Fibroblast of skin of left biceps (primary cell): ENCODE measurements at regions not wholly inside any gene's neighbourhood (a gene's known extent, or its start where the extent isn't known, plus 50 kb on each side); places are given as distances from the start of the nearest gene placed in this dataset.
A peak's percentile ranks its signal among the peaks of the same experiment; 100 is the strongest.
"Not testable (repeated sequence)": the region's sequence is repeated elsewhere in the genome, so short reads cannot be mapped to it uniquely, and the experiment has no call there.

Experiments
- DNase-seq, 2 experiments: peaks; one replicate each; pipeline ENCODE4 v3.0.0-alpha.2; 2013; ENCODE audit warnings: low read depth in 2 of 2

DNA sequence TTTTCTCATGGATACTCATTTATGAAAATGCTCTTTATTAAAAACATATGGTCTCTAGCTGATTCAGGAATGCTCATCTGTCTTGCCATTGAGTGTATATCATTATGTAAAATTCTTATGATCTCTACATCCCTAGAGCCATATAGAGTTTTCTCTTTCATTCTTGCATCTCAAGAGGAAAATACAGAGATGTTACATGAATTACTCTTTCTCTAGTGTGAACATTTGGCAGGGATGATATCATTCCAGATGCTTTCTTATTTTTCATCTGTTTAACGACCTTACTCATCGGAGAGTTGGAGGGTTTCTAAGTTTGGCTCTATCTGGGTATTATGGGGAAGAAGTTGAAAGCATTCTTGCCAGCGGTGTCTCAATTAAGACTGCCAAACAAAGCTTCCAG lies 202.9 kb upstream of the SLC7A11 start:
- DNase-seq: peak; percentile 80 to 82

DNA sequence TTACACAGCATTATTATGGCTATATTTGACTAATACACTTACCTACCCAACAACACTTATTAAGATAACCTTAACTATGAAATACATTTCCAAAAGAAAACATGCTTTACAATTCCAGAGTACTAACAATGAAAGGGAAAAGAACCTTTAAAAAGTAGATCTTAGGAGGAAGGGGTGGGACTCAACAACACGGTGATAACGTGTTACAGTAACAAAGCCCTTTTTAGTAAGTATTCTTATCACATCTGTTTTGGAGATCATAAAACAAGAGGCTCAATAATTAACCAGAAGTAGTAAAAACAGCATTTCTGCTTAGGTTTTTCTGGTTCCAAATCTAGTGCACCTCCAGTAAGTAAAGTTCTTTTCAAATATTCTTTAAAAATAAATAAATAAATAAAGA lies 202.1 kb upstream of the SLC7A11 start:
- no peak for DNase-seq

DNA sequence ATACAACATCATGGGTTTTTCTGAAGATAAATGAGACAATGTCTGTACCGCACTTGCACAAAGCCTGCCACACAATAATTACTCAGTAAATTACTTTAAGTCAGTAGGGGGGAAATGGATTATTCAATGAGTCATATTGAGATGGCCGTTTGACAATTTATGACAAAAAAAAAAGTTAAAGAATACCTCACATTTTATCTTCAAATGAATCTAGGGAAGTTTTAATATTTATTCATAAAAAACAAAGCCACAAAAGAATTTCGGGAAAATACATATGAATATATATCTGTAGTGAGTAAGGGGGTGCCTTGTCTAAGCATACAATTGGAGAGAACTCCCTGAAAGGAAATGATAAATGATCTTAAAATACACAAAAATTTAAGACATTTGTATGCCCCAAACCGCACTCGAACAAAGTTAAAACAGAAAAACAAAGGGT lies 197.0 kb upstream of the SLC7A11 start:
- no peak for DNase-seq

DNA sequence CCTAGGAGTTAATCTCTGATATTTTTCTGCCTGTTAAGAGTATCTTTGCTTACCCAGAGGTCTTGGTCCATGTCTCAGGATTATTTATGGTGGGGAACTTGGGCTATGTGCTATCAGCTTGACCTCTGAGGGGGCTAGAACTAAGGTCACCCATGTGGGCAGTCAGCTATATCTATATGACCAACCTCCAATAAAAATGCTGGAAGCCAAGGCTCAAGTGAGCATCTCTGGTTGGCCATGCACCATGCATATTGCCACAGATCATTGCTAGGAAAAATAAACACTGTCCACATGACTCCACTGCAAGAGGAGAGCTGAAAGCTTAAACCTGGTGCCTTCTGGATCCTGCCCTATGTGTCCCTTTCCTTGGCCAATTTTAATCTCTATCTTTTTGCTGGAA lies 196.5 kb upstream of the SLC7A11 start:
- no peak for DNase-seq

DNA sequence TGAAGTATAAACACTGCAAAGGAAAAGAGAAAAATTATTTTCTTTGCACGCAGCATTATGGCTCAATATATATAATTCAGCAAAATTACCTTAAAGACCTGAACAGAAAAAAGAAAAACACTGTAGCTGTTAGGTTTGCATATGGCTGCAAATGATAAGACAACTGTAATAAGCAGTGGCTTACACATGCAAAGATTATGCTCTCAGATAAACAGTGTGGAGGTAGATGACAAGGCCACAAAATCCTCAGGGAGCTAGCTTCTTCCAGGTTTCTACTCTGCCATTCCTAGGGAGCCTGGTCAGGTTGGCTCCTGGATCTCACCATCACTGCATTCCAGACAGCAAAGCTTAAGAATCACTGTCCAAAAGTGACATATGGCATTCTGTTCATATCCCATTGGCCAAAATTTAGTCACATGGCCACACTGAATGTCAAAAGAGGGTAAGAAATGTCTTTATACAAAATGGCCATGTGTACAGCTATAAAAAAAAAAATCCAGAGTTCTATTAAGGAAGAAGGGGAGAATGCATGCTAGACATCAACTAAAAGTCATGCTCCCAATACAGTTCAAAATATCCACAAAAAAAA lies 195.2 kb upstream of the SLC7A11 start:
- no peak for DNase-seq

DNA sequence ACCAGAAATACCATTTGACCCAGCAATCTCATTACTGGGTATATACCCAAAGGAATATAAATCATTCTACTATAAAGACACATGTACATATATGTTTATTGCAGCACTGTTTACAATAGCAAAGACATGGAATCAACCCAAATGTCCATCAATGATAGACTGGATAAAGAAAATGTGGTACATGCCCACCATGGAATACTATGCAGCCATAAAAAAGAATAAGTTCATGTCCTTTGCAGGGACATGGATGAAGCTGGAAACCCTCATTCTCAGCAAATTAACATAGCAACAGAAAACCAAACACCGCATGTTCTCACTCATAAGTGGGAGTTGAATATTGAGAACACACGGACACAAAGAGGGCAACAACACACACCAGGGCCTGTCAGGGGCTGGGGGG lies 193.6 kb upstream of the SLC7A11 start:
- DNase-seq: not testable (repeated sequence)

DNA sequence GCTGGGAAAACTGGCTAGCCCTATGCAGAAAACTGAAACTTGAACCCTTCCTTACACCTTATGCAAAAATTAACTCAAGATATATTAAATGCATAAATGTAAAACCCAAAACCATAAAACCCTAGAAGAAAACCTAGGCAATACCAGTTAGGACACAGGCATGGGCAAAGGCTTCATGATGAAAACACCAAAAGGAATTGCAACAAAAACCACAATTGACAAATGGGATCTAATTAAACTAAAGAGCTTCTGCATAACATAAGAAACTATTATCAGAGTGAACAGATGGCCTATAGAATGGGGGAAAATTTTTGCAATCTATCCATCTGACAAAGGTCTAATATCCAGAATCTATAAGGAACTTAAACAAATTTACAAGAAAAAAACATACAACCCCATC lies 192.9 kb upstream of the SLC7A11 start:
- not testable (repeated sequence) for DNase-seq

DNA sequence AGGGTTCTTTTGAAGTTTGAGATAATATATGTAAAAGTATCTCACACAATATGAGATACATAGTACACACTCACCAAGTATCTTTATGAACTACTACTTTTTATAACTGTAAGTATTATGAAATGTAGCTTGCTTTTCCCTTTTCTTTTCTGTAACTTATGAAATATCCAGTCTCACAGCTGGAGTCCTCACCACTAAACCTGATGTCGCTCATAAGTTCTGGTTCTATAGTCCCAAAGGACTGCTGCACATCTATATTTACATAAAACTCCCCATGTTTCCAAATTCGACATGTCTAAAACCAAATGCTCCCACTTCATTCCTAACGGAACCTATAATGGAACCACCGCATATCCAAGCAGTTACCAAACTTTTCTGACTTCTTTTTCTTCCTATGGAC lies 186.5 kb upstream of the SLC7A11 start:
- no peak for DNase-seq

DNA sequence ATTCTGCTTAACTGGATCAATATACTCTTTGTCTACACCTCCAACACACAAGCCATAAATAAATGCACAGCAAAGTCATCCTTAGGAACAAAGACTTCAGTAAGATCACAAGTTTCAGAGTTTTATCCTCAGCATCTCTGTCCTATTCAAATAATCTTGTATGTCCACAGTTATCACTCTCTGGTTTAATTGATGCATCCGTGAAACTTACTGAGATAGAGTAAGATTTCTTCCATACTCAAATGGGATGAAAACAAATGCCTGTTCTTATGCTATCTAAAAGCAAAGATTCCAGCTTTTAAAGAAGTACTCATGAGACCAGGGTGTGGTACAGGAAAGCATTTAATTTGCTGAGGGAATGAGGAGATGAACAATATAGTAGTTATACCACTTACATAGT lies 184.6 kb upstream of the SLC7A11 start:
- no peak for DNase-seq

DNA sequence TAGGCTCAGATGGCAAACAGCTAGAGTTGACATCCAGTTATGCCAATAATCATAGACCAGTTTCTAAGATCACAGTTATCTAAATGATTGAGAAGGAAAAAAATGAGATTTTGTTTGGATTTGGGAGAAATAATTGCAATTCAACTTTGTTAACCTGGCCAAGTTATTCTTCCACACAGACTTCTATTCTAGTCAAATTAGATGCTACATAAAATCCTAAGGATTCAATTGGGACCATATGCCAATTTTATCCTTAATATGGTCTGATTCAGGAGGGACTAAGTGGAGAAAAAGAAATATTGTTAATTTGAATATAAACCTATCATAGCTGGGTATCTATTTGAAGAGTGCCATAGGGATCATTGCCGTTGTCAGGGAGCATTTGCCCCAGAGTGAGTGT lies 178.3 kb upstream of the SLC7A11 start:
- no peak for DNase-seq

DNA sequence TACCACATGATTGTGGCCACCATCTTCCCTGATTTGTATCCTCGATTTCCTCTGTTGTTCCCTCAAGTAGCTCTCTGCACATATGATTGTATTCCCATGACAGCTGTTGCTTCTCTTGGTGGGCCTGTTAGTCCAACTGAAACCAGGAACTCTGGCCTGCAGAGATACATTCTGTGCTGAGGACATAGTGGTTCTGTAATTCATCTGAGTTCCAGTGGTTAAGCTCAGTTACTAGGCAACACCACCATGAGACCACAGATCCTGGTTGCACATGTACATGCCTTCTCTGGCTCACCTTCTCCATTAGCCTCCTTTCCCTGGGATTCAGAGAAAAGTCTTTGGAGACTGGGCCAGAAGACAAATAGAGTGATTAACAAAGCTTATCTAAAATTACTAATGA lies 172.1 kb upstream of the SLC7A11 start:
- no peak for DNase-seq

DNA sequence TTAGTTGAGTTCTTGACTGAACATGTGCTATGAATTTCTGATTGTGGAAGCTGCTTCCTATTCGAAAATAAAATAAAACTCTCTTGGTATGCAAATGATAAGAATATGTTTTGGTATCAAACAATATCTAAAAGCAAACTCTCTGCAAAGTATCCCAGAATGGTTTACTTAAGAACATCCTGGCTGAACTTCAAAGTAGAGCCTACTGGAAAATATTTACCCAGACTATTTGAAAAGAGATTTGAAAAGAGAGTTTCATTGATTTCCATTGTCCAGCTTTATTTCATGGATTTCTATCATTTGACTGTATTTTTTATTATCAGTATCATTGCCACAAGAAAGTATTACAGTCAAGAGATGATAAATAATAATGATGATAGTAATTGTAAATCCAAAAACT lies 171.1 kb upstream of the SLC7A11 start:
- no peak for DNase-seq

DNA sequence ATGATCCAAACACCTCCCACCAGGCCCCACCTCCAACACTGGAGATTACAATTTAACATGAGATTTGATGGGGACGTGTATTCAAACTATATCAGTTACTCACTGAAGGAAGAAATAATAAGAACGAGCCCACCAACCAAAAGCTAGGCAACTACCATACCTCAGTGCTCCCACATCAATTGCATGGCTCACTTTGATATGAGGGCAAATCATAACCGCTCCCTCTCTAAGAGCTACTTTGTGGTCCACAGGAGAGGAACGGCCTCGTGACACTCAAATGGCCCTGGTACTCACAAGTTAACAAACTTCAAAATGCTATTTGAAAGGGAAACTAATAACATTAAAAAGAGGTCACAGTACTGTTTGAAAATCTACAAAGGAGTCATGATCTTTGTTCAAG lies 170.7 kb upstream of the SLC7A11 start:
- no peak for DNase-seq

DNA sequence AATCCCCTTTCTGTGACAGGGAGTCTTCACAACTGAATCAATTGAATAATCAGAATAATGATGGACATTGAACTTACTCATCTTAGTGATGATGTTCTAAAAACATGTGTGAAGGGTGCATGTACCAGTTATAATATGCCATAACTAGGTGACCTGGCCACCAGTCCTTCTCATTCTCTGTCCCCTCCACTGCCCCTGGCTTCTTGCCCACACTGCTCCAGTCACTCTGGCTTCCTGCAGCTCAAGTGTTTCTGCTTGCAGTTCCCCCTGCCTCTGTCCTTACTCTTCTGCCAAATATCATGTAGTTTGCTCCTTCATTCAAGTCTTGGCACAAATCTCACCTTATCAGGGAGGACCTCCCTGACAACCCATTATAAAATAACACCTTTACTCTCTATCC lies 168.1 kb upstream of the SLC7A11 start:
- DNase-seq: no peak

DNA sequence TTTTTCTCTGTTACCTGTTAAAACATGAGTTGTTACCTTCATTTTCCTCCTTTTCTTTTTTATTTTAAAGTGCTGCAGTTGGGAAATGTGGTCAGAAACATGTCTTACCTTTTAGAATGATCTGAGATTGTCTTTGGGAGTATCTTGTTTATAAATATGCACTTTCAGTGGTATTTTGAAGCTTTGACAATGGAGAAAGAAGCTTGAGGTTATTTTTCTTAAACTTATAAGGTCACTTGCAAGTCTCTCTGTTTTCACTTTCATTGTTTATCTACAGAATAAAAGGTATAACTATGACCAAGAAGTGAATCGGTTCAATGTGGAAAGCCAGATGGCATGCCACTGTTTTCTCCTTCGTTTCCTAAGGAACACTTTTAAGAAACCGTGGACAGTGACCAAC lies 167.5 kb upstream of the SLC7A11 start:
- DNase-seq: no peak

DNA sequence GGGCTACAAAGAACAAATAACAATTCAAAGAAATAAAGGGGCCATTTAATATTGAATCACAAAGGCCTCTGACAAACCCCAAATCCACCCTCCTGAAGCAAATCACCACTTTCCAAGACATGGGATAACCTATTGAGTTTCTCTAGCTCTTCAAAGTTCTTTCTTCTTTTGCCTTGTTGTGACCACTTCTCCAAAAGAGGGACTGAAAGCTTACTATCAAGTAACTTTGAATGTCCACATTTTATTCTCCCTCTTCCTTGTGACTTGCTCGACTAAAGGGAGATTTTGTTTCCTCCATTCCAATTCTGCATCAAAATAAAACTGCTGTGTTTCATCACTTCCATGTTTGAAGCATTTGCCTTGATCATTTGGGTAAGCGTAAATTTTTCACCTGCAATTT lies 166.6 kb upstream of the SLC7A11 start:
- DNase-seq: no peak

DNA sequence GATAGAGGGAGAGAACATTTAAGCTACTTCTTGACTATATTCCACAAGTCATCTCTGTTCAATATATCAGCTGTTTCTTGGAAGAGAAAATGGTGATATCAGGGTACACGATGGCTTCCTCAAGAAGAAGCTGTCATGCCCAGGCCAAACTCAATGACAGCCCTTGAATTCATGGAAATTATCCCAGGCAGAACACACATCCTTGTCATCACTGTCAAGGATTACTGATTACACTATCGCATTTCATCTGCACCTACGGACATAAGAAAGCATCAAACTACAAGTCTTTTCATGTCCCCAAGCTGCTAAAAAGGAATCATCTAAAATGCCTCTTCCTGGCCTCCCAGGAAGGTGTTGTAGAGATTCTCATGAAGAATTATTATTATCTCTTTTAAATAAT lies 165.2 kb upstream of the SLC7A11 start:
- no peak for DNase-seq

DNA sequence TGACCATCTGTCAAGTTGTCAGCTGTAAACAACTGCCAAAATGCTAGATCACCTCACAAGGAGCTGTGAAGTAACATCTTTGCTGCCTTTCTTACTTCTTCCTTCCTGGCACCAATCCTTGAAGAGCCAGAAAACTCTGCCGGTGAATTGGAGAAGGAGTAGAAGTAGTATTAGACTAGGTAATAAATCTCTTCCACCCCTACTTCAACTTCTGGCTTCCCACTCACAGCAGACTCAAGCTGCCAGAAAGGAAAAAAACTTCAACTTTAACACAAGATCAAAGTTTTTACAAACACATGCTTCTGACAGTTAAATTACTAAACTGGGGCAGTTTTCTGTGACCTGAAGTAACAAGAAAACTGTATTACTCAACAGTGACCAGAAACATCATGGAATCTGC lies 164.7 kb upstream of the SLC7A11 start:
- peak in 1 of 2 experiments; percentile 0 for DNase-seq

DNA sequence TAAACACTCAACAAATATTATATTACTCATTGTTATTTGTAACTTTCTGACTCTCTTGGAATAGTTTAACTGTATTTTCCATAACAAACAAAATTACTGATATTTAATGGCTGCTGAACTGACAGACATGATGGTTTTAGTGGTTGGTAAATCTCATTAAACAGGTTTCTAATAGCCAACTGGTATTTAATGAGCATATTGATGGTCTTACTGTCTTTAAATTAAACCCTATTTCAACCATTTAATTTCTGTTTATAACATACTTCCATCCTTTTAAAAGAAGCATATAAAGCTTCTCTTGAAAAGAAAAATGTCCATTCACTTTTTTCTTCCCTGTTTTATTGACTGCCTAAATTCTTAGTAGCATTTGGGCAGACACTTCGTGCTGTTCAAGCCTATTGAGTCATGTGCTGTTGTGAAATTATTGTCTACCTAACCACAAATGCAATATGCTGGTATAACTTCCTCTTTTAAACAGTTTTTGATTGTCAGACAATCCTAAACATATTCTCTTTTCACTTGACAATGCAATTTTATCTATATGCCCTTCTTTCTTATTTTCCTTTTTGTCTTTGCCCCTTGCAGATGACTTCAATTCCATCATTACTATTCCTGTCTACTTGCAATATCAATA lies 163.9 kb upstream of the SLC7A11 start:
- DNase-seq: peak; percentile 19

DNA sequence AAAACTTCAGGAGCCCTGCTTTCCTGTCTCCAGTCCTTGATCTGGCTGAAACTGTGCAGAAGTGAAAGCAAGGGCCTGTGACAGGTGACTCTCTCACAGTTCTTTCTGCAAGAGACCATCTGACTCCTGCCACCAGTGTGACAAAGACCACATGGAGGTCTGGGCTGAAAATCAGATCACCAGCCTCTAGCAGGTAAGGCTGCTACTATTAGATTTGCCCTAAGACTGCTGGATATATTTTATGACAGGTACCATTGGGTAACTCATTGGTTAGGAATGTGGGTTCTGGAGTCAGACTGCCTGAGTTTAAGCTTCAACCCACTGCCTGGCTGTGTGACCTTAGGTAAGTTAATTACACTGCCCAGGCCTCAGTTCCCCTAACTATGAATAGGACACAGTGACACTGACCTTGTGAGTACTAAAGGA lies 163.3 kb upstream of the SLC7A11 start:
- DNase-seq: no peak

DNA sequence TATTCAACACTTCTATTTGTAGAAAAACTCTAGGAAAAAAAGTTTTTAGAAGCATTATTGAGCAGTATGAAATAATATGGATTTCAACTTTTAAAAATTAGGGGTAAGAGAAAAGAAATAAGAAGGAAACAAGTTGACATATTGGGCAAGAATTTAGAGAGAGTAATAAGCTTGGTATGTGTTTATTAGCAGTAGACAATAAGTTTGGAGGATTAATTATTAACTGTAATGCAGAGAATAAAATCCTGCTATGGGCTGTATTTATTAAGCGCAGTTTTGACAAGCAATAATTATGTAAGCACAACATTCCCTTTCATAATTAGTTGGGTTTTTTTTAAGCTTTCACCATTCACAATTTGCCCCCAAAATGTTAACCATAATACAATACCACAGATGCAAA lies 162.7 kb upstream of the SLC7A11 start:
- no peak for DNase-seq

DNA sequence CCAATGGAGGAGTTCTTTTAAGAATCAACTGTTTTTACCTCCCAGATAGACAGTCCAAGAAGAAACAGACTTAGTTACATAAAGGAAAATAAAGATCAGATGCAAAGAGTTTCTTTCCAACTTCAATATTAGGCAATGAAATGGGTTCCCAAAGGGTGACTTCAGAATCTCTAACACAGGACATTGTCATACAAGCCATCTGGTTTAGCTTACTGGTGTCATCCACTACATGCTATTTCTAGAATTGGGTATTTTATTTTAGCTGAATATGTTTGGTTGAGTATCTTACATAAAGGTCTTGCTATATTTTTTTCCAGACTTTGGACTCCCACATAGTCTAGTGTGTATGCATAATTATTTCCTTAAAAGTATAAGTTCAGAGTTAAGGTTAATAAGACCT lies 162.1 kb upstream of the SLC7A11 start:
- DNase-seq: no peak

DNA sequence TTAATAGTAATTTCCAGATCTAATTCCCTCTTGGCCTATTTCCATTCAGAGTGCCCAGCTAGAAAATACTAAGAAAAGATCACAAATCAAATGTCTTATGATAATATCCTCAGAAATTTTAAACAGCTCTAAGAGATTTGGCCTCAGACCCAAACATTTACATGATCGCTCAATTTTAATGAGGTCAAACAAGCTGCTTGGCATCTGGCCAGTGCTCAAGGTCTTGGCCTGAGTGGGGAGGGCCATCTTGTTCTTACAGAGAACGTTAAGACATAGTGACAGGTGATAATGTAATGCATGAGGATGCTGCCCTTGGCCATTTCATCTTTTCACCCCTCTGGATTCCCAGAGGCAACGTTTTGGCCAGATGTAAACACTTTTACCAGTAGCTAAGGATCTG lies 159.2 kb upstream of the SLC7A11 start:
- DNase-seq: no peak

DNA sequence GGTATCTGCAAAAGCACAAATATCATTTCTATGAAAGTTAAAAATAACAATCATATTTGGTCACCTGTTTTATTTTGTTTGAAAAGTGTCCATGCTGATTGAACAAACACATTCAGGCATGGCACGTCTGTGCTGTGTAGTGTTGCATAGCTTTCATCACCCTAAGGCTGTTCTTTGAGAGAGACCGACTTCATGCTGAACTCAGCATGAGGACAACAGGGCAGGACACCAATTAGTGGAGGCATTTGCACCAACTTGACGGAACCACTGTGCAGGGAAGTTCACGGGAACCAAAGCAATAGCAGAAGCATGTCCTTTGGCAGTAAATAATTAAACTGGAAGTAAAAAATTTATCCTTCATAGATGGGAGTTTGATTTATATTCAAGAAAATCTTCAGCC lies 158.4 kb upstream of the SLC7A11 start:
- no peak for DNase-seq
